Bone marrow (tissue), 2 donors: ENCODE measurements at regions not wholly inside any gene's neighbourhood (a gene's known extent, or its start where the extent isn't known, plus 50 kb on each side); places are given as distances from the start of the nearest gene placed in this dataset.

Experiments
- DNase-seq, 2 donors: peaks; one replicate each; lab custom pipeline; 2025; lab: John Stamatoyannopoulos, UW

DNA sequence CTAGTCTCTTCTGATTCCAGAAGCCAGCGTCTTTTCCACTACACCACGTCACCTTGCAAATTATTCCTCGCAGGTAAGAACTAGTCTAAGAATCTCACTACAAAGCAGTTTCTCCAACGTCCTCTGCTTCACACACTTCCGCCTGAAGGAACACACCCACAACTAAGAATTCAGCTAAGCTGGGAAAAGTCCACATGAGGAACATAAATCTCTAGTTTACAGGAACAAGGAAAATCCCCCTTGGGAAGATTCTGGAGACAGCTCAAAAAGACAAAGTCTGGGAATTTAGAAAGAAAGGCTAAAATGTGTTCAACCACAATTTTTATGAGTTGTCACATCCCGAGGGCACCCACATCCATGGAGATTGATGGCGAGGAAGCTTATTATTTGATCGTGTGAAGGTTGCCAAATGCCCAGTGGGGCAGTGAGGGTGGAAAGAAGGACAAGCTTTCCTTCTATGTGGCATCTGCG, 780.2 kb upstream of the TBX3 start:
- DNase-seq, result no peak

DNA sequence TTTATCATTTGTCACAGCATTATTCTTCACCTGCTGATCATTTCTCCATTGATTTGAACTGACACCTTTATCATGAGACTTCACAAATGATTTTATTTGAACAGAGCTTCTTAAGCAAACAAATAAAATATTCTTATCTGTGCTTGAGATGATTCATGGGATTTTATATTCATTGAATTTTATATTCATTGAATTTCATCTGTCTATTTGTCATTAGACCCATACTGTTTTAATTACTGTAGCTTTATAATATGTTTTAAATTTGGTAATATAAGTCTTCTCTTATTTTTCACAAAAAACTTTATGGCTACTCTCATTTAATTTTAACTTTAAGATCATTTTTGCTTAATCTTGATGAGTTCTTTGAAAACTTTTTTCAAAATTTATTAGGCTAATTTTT, 777.4 kb upstream of the TBX3 start:
- no peak for DNase-seq

DNA sequence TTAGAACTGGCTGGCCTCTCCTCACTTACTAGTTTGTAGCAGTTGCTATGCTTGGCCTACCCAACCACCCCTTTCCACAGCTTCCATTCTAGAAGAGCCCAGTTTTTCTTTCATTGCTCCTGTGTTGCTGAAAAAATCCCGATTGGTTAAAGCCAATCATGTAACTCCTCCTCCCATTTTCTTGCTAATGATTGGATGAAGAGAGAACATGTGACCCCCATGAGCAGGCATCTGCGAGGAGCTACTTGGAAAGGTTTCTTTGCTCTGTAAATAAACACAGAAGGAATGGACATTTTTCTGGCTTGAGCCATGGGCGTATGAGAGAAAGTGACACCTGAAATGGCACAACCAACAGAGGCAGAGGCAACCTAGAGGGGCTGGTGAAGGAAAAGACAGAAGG, 773.8 kb upstream of the TBX3 start:
- DNase-seq, result no peak

DNA sequence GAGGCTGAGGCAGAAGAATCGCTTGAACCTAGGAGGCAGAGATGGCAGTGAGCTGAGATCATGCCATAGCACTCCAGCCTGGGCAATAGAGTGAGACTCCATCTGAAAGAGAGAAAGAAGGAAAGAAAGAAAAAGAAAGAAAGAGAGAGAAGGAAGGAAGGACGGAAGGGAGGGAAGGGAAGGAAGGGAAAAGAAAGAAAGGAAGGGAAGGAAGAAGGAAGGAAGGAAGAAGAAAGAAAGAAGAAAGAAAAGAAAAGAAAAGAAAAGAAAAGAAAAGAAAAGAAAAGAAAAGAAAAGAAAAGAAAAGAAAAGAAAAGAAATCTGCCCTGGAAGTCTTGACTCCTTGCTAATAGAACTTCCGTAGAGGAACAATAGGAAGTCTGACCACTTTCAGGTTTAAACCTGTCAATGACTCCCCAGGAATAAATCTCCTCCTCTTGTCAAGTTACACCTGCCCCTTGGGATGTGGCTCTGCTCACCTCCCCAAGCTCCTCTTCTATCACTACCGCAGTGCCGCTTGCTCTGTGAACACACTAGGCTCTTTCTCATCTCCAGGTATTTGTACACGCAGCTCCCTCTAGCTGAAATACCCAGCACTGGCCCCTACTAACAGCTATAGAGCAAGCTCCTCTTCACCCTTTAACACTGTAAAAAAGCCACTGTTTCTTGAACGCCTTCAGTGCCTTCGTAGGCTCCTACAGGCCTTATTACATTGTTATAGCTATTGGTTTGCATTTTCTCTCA, 773.1 kb upstream of the TBX3 start:
- no peak for DNase-seq

DNA sequence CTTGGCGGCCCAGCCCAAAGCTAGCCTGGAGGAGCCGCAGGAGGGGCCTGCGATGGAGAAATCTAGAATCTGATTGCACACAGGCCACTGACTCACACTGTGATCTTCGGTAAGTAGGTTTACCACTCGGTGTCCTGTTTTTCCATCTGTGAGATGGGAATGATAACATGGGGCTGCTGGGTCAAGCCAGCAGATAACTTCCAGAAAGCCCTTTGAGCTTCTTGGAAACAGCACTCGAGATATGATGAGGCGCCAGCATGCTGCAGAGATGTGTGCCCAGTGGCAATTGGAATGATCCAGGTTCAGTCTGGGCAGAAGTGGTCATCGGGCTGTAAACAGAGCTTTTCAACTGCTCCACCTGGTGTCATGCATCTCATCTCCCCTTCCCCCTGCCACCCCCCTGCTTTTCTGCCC, 771.3 kb upstream of the TBX3 start:
- no peak for DNase-seq

DNA sequence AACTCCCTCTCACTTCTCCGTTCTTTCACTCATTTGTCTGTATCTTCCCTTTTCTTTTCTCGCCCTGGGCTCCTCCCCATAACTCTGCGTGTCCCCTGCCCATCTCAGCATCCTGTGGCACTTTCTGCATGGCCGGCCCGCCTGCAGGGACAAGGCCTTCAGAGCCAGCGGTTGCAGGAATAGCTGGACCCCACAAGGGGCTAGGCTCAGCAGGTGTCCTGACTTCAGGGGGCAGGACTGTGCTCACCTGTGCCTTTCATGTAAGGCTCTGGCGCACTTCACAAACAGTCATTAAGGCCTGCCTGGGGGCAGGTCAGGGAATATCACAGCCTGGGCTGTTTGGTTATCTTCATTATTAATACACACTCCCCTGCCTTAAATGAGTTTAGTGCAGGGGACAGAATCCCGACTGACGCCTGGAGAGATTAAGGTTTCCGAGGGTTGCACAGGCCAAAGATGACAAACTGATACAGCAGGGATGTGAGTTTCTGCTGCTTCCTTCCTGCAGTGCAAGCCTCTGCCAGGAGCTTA, 768.8 kb upstream of the TBX3 start:
- DNase-seq, result no peak

DNA sequence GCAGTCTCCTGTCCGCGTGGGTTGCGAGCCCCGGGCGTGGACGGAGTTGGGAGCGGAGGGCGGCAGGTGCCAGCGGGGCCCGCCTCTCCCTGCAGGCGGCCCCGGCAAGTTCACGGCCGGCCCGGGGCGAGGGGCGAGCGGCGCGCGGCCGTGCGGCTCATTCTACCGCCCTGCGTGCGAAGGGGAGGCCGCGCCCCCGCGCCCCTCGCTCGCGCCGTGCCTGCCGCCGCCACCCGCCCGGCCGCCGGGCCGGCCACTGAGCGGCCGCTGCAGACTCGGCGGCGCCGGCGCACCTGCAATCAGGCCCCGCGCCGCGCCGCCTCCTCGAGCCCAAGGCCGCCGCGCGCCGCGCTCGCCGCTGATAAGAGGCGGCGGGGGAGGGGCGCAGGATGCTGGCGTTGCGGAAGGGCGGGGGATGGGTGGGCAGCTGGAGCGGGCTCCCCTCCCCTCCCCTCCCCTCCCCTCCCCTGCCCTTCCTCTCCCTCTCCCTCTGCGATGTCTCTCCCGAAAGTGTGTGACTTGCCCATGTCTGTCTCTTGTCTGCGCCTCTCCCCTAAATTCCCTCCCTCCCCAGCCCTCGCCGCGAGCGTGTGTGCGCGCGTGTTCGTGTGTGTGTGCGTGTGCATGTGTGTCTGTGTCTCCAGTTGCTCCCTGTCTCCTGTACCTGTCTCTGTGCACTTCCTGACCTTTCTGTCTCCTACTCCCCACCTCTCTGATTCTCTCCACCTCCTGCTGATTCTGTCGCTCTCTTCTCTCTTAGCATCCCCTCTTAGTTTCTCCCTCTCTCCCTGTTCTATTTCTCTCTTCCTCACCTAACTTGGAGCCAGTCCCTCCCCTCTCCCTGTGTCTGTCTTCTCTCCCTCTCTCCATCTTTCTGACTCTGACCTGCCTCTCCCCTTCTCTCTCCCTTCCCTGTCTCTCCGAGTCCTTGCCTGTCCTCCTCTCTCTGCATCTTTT, 768.1 kb upstream of the TBX3 start:
- DNase-seq, result no peak

DNA sequence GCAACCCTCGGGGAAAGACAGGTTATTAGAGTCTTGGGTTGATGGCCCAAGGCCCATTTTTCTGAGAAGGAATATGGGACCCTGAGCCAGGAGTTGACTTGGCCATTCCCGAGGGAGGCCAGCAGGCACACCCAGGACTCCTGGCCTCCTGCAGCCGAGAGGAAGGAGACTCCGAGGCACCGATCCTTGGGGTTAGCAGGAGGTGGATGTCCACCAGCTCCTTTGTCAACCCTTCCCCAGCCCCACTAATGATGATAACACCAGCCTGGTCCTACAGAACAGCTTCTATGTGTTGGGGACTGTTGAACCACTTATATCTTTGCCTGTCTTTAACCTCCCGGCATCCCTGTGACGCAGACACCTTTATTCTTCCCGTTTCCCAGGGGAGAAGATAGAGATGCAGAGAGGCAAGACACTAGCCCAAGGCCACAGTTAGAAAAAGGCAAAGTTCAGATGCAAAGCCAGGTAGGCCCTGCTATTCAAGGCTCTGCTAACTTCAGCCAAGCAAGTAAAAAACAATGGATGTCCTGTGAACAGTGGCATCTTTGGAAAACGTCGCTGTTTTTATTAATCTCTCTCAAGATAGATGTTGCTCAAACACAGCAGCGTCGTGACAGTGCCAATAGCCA, 767.3 kb upstream of the TBX3 start:
- DNase-seq, result no peak

DNA sequence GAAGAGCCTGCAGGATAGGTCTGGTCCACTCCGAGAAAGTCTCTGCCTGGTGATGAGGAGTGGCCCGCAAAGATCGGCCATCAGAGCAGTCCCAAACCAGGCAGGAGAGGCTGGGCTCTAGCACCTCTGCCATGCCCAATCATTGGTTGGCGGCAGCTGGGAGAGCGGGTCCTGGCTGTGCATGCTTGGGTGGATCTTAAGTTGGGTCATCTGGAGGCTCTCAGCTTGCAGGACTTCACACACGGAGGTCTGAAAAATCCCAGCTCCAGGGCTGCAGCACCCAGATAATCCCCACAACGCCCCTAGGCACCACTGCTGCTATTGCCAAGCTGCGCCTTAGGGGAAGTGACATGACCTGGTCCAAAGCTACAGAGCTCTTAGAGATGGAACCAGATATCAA, 766.7 kb upstream of the TBX3 start:
- DNase-seq, result no peak

DNA sequence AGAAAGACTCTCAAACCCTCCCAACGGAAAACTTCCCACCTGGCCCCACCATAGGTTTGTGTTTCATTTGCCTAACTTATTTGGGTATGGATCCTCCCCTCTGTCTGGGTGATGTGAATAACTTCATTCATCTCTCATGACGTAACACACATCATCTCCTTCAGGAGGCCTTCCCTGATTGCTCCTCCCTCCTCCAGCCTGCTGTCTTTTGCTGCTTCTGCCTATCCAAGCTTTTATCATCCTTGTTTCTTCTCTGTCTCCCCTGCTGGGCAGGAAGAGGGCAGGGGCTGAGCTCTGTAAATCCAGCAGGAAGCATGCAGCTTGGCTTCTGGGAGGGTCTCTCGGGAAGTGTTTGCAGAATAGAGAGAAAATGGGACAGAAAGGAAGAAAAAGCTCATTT, 766.0 kb upstream of the TBX3 start:
- no peak for DNase-seq

DNA sequence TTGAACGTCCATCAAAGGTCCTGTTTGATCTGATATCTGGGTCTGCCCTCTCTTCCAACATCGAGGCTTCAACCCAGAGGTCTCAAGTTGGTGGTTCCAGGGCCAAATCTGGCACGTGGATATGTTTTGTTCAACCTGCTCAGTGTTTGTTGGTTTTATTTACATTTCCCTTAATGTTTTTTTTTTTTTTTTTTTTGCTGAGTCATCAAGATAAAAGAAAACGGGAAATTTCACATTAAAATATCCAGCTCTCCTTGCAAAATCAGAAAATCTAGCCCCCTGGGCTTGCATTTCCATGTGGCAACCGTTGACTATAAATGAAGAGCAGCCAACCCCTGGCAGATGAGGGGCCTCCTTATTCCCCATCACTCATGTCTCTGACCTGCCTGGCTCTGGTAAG, 765.6 kb upstream of the TBX3 start:
- no peak for DNase-seq

DNA sequence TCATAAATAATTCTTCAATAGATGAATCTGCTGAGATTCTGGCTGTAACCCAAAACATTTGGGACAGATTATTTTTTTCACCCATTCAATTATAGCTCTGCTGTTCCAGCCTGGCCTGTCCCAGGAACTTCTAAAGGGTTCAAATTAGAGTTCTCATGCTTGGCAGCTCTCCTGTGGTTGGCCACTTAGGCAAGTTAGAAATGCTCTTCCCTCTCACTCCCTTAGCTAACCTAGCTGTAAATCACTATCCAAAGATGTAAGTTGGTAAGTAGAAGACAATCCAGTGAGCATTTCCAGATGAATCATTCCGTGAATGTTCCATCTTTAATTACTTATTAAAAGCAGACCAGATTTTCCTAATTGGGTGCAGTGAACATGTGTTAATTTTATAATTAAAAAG, 760.4 kb upstream of the TBX3 start:
- DNase-seq, result no peak

DNA sequence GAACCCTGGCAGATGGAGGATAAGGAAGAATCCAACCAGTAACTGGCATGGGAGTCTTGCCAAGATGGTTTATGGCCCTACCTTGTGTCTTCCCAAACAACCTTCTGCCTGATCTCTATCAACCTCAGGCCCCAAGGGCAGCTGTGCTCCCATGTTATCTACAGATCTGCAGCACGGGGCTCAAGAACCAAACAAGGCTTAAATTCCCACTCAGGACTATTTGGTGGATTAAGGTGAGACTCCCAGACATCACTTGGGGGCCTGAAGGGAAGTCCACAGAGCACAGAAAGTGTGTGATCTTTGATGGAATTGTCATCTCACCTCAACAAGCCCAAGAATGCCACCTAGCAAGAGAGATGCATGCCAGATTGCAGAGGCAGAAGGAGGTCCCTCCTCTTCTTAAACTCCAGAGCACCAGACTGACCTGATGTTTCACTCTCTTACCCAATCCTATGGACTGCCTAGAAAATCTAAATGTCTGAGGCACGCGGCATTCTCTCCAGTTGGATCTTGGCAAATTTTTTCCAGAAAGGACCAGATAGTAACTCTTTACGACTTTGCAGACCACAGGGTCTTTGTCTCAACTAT, 759.5 kb upstream of the TBX3 start:
- no peak for DNase-seq

DNA sequence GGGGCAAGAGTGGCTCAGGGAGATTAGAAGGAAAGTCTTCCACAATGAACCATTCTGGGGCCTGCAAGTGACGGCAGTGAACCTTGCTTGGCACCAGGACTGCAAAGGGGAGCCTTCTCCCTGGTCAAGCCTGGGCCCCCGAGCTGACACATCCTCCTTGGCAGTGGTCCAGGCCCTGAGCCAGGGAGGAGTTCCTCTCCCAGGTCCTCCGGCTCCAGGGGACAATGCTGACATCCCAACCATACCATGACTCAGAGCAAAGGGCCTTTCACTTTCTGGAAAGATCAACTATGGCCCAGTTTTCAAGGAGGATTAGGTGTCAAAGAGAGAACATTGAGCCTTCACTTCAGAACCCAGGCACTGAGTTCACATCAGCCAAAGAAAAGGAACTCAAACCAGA, 756.5 kb upstream of the TBX3 start:
- no peak for DNase-seq

DNA sequence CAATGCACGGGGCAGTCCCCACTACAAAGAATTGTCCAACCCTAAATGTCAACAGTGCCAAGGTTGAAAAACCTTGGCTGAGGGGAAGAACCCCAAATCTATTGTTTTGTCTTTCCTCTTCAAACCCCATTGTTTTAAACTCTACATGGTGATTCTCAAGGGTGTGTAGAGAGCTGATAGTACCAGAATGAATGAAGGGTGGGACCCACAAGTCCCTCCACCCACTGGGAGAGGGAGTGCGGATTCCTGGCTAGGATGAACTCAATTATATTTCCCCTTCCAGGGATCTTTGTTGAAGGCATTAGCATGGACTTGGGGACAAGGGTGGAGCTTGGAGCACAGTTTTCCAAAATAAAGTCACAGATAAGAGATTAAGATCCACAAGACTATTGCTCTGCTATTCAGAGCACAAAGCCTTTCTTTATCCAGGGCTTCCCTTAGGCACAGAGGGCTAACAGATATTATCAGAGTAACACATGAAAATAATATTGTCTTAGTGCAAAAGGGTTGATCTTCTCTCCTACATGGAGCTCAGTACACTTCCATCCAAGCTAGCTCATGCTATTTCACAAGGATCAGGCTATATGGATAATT, 755.1 kb upstream of the TBX3 start:
- no peak for DNase-seq

DNA sequence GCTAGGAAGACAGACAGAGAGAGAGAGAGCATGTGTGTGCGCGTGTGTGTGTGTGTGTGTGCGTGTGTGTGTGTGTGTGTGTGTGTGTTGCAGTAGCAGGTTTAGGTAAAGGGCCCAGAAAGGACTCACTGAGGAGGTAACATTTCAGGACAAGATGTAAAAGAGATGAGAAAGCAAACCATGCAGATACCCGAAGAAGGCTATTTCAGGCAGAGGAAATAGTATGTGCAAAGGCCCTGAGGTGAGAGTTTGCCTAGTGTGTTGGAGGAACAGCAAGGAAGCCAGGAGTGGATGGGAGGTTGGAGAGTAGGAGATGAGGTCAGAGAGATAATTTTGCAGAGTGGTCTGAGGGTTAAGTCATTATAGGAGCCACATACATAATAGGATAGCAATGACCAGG, 754.3 kb upstream of the TBX3 start:
- DNase-seq, result no peak

DNA sequence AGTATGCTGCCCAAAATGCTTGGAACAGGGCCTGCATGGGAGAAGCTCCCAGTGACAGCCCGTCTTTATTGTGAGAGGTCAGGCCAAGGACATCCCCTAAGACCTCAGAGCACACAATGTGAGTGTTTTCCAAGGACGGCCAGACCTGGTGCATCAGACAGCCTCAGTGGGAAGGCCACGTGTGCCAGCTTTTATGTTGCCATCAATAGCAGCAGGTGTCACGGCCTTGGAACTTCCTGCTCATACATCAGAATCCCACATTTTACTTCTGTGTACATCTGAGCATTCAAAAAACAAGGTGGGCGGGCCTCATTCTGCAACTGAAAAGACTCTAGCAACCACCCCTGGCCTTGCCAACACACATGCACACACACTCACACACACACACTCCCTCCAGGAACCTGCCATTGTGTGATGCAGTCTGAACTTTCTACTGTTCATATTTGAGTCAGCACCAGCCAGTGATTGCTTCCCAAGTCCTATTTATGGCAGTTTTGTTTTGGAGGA, 753.1 kb upstream of the TBX3 start:
- DNase-seq, result no peak

DNA sequence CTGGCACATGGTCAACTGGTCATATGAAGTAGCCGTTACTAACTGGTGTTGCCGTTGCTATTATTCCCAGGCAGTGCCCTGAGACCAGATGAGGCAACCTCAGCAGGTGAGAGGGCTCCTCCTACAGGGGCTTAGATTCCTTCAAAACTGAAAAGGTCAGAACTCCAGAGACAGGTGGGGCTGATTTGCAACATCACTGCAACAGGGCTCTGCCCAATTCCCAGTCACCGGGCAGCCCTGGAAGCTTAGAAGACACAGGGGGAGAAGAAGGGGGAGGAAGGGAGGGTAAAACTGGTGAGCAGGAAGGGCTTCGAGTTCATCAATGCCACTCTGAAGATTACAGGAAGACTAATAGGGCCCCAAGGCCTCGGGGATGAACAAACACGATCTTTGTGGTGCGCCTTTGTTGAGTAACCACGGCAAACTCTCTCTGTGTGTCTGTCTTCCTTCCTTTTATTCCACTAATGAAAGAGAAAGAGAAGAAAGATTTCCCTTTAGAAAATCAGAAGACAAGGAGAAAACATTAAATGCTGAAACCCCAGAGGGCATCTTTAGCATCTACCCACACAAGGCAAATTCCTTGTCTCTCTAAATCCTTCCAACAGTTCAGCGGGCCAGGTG, 749.1 kb upstream of the TBX3 start:
- DNase-seq, result no peak

DNA sequence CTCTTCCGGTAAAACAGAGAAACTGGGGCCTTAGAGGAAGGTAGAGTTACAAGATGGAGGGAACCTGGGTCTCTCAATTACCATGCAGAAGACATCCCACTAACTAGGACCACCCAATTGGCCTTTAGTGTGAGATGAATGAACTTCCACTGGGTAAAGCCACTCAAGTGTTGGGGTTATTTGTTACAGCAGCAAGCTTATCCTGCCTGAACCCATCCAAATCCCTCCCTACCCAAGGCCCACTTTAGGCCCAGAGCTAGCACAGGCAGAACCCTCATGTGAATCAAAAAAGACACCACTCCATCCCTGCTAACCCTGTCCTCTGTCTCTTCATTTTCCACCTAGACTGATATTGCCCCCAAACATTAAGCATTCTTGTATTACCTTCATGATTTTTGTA, 746.7 kb upstream of the TBX3 start:
- DNase-seq, result no peak

DNA sequence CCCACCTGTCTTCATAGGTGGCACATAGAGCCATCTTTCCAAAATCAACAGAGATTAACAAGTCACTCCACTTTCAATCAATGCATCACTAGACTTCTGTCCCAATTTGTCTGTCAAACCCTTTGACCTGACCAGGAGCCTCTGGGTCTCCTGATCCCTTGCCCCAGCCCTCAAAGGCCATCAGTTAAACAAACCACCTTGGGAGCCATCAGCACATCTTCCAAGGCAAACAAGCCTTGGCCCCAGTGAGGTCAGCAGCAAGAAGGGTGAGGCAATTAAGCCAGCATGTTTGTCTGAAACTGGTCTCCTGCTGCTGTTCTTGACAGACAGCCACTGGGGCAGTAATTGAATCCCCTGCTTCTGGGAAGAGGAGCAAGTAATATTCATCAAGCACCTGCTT, 742.8 kb upstream of the TBX3 start:
- DNase-seq, result no peak

DNA sequence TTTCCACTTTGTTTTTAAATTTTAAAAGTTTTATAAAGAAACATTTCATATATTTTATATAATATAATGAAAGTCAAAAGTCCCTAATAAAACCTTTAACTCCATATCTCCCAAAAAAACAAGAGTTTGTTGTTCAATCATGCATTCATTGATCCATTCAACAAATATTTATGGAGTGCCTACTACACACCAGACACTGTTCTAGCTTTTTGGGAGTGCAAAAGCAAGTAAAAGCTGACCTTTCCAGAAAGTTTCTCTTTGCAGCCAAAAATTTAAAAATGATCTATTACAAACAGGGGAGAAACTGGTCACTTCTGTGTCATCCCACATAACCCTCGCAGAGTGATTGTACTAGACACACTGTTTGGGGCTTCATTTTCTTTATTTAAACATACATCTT, 740.0 kb upstream of the TBX3 start:
- DNase-seq, result no peak
